ENCODE measurements at regions not wholly inside any gene's neighbourhood (a gene's known extent, or its start where the extent isn't known, plus 50 kb on each side); places are given as distances from the start of the nearest gene placed in this dataset.

GRCh38 chr3:177278016-177278415 is 80.7 kb upstream of the TBL1XR1 start:
- DNase-seq (ENCODE audit: low read depth) = no peak
- H3K4me3 ChIP-seq (ENCODE audit: low read depth, low read length) = no peak overlapping the region
- no peak for TF ChIP-seq CTCF (conservative IDR thresholded peaks at IDR 0.05; ENCODE audit: low read depth, low read length)

- H3K4me3 ChIP-seq (ENCODE audit: low read depth, low read length) = no peak overlapping the region
- no peak for TF ChIP-seq CTCF (conservative IDR thresholded peaks at IDR 0.05; ENCODE audit: low read depth, low read length)
- no peak for DNase-seq (ENCODE audit: low read depth)
Observed at GRCh38 chr3:177279118-177279815, 82.0 kb upstream of the TBL1XR1 start.

- TF ChIP-seq CTCF (conservative IDR thresholded peaks at IDR 0.05; ENCODE audit: low read depth, low read length) = no peak
Observed at GRCh38 chr3:177281292-177282118, 84.2 kb upstream of the TBL1XR1 start.

GRCh38 chr3:177282119-177282655 is 84.9 kb upstream of the TBL1XR1 start:
- DNase-seq (ENCODE audit: low read depth) = no peak
- TF ChIP-seq CTCF (conservative IDR thresholded peaks at IDR 0.05; ENCODE audit: low read depth, low read length) = no peak
- no peak overlapping the region for H3K4me3 ChIP-seq (ENCODE audit: low read depth, low read length)

More at GRCh38 chr3:177281292-177282118, 84.2 kb upstream of the TBL1XR1 start:
- no peak for DNase-seq (ENCODE audit: low read depth)
- no peak overlapping the region for H3K4me3 ChIP-seq (ENCODE audit: low read depth, low read length)

- no peak overlapping the region for H3K4me3 ChIP-seq (ENCODE audit: low read depth, low read length)
- no peak for DNase-seq (ENCODE audit: low read depth)
- no peak for TF ChIP-seq CTCF (conservative IDR thresholded peaks at IDR 0.05; ENCODE audit: low read depth, low read length)
Observed at GRCh38 chr3:177283983-177284382, 86.7 kb upstream of the TBL1XR1 start.

GRCh38 chr3:177284383-177284881 is 87.2 kb upstream of the TBL1XR1 start:
- no peak overlapping the region for H3K4me3 ChIP-seq (ENCODE audit: low read depth, low read length)
- peak; percentile 88 for DNase-seq (ENCODE audit: low read depth)
- TF ChIP-seq CTCF (conservative IDR thresholded peaks at IDR 0.05; ENCODE audit: low read depth, low read length) = peak; percentile 32

Data from choroid plexus epithelial cell (primary cell).